ENCODE measurements at regions not wholly inside any gene's neighbourhood (a gene's known extent, or its start where the extent isn't known, plus 50 kb on each side); places are given as distances from the start of the nearest gene placed in this dataset.

GRCh38 chrX:9114245-9114644 lies 80.3 kb upstream of the FAM9B start:
- DNase-seq (ENCODE audit: insufficient read length, low spot score) = no peak
- FAIRE-seq = no peak
- TF ChIP-seq, protein P1, sequence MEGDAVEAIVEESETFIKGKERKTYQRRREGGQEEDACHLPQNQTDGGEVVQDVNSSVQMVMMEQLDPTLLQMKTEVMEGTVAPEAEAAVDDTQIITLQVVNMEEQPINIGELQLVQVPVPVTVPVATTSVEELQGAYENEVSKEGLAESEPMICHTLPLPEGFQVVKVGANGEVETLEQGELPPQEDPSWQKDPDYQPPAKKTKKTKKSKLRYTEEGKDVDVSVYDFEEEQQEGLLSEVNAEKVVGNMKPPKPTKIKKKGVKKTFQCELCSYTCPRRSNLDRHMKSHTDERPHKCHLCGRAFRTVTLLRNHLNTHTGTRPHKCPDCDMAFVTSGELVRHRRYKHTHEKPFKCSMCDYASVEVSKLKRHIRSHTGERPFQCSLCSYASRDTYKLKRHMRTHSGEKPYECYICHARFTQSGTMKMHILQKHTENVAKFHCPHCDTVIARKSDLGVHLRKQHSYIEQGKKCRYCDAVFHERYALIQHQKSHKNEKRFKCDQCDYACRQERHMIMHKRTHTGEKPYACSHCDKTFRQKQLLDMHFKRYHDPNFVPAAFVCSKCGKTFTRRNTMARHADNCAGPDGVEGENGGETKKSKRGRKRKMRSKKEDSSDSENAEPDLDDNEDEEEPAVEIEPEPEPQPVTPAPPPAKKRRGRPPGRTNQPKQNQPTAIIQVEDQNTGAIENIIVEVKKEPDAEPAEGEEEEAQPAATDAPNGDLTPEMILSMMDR (IDR thresholded peaks at IDR 0.05; ENCODE audit: insufficient read depth, missing control alignments) = no peak

DNA sequence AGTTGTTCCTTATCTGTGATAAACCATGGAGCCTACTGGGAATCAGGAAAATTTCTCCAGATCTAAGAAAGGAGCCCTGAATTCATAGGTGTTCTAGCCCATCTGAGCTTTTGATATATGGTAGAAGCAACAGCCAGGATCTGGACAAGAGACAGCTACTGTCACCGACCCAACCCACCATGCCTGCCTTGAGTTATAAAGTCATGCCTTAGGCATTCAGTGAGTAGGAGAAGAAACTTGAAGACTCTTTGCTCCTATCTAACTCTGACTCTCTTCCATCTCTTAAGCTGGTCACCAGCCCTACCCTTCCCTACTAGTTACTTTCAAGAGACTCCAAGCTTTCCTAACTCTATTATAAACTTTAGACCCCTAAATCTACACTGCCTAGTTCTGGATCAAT lies 83.9 kb upstream of the FAM9B start:
- FAIRE-seq = no peak
- TF ChIP-seq, protein P1 (IDR thresholded peaks at IDR 0.05; ENCODE audit: insufficient read depth, missing control alignments) = no peak
- DNase-seq (ENCODE audit: insufficient read length, low spot score) = no peak

- FAIRE-seq = no peak
- DNase-seq (ENCODE audit: insufficient read length, low spot score) = no peak
- TF ChIP-seq, protein P1 (IDR thresholded peaks at IDR 0.05; ENCODE audit: insufficient read depth, missing control alignments) = no peak
Measured at GRCh38 chrX:9122519-9123245, 88.8 kb upstream of the FAM9B start.

DNA sequence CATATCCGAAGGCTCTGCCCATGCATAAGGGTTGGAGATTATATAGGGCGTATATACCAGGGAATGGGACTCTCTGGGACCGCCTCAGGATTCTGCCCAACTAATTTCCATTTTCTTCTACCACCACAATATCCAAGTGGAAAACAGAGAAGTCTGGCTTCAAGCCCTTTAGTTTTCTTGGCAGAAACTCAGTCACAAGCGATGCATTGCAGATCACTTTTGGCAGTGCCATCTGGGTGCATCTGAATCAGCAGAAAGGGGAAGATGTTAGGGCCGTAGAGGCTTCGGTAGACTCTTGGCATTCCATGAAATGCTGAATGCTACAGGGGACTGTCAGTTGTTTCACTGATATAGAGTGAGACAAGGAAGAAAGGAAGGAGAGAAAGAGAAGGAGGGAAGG lies 94.1 kb upstream of the FAM9B start:
- DNase-seq (ENCODE audit: insufficient read length, low spot score) (no peak), FAIRE-seq (no peak)
- TF ChIP-seq, protein P1 (IDR thresholded peaks at IDR 0.05; ENCODE audit: insufficient read depth, missing control alignments) = no peak

DNA sequence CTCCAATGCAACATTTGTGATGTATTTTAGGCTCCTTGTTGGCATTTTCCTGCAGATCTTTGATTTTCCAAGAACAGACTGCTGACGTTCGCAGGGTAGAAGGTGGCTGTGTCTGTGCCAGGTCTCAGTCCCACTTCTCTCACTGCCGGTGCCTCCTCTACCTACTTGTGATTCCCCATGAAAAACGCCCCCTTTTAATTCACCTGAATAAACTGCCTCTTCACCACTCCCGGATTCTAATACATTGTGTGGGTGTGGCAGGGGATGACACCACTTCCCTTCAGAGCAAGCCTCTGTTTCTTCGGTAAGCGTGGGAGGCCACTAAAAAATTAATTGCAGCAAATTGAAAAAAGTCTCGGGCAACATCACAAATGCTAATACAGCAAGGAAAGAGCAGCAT lies 96.1 kb upstream of the FAM9B start:
- TF ChIP-seq, protein P1 (IDR thresholded peaks at IDR 0.05; ENCODE audit: insufficient read depth, missing control alignments) = no peak
- DNase-seq (ENCODE audit: insufficient read length, low spot score) (no peak), FAIRE-seq (no peak)

GRCh38 chrX:9131066-9131465 lies 97.1 kb upstream of the FAM9B start:
- TF ChIP-seq, protein P1 (IDR thresholded peaks at IDR 0.05; ENCODE audit: insufficient read depth, missing control alignments) = no peak
- DNase-seq (ENCODE audit: insufficient read length, low spot score) = no peak
- no peak for FAIRE-seq

- TF ChIP-seq, protein P1 (IDR thresholded peaks at IDR 0.05; ENCODE audit: insufficient read depth, missing control alignments) = no peak
- DNase-seq (ENCODE audit: insufficient read length, low spot score) (no peak), FAIRE-seq (no peak)
Measured at GRCh38 chrX:9132036-9132638, 98.2 kb upstream of the FAM9B start.
